Lung (tissue), 11 donors: ENCODE measurements at regions not wholly inside any gene's neighbourhood (a gene's known extent, or its start where the extent isn't known, plus 50 kb on each side); places are given as distances from the start of the nearest gene placed in this dataset.
A peak's percentile ranks its signal among the peaks of the same experiment; 100 is the strongest.

Experiments
- ATAC-seq: fragments of 200-7000 bp; cut with Tn5 transposase; one replicate; pipeline ENCODE4 v1.9.1; 2020; ENCODE audit warnings: moderate number of reproducible peaks; ENCODE audit not compliant: insufficient read depth, low FRiP score
- DNase-seq, 3 donors: peaks; one replicate each; pipeline ENCODE4 v3.0.0-alpha.2; 2013 to 2017
- H3K27ac ChIP-seq, 2 donors: one replicate each; pipeline ENCODE4 v1.5.1; 2013; ENCODE audit warnings: mild to moderate bottlenecking in 2 of 2, moderate library complexity in 2 of 2, control low read depth in 1 of 2, inconsistent platforms in 1 of 2, low read depth in 1 of 2, low read length in 1 of 2
- H3K27me3 ChIP-seq, 3 donors: one replicate each; pipeline ENCODE4 v1.5.1; 2013; ENCODE audit warnings: low read length in 2 of 3; ENCODE audit not compliant: control insufficient read depth in 3 of 3, insufficient read depth in 3 of 3
- H3K36me3 ChIP-seq, 4 donors: one replicate each; pipeline ENCODE4 v1.5.1; 2013; ENCODE audit warnings: low read length in 4 of 4, mild to moderate bottlenecking in 1 of 4, moderate library complexity in 1 of 4; ENCODE audit not compliant: control insufficient read depth in 4 of 4, insufficient read depth in 4 of 4
- H3K4me1 ChIP-seq, 5 donors: one replicate each; pipeline ENCODE4 v1.5.1; 2013; ENCODE audit warnings: low read length in 5 of 5, mild to moderate bottlenecking in 2 of 5, moderate library complexity in 1 of 5; ENCODE audit not compliant: control insufficient read depth in 5 of 5, insufficient read depth in 5 of 5
- H3K4me3 ChIP-seq: one replicate; pipeline ENCODE4 v1.5.1; 2013; ENCODE audit warnings: mild to moderate bottlenecking, control low read depth, moderate library complexity
- H3K9ac ChIP-seq, 2 donors: one replicate each; pipeline ENCODE4 v1.5.1; 2013; ENCODE audit warnings: low read length in 2 of 2, control low read depth in 1 of 2; ENCODE audit not compliant: insufficient read depth in 1 of 2
- H3K9me3 ChIP-seq, 4 donors: one replicate each; pipeline ENCODE4 v1.5.1; 2013; ENCODE audit warnings: low read length in 3 of 4, mild to moderate bottlenecking in 1 of 4, moderate library complexity in 1 of 4; ENCODE audit not compliant: control insufficient read depth in 4 of 4, insufficient read depth in 3 of 4
- CTCF ChIP-seq: IDR thresholded peaks from 2 replicates; pipeline ENCODE4 v1.5.1; 2012; ENCODE audit warnings: mild to moderate bottlenecking; ENCODE audit errors: control extremely low read depth, extremely low read depth
- WGBS, 2 donors: extraction: QIAGEN DNeasy Blood & Tissue Kit; methylation state at CpG; one replicate each; pipeline ENCODE4 v1.1.7; 2013; 5-methylcytosine and 5-hydroxymethylcytosine counted together
- donor health status: control.
- donor health status: control.
- donor health status: Bipolar disorder and iron deficiency.
- donor health status: healthy.
- donor health status: DM: yes; HTN: yes; CAD: no.

GRCh38 chr2:41320491-41320890, 727.3 kb upstream of the PKDCC start:
- Histone ChIP-seq H3K4me3 (no peak overlapping the region), H3K27ac (no peak overlapping the region), H3K4me1 (no peaks in the 10 kb centered on the region), H3K9ac (no peak overlapping the region), H3K36me3 (no peaks in the 10 kb centered on the region), H3K27me3 (no peaks in the 10 kb centered on the region), H3K9me3 (no peaks in the 10 kb centered on the region)
- TF ChIP-seq CTCF, result no peak
- 78 to 85% methylated on average over 5 of the region's 5 CpGs for WGBS, 2 donors
- ATAC-seq (no peak), DNase-seq (peak in 2 of 3 donors; percentile 38 to 63)

GRCh38 chr2:41321351-41321750, 726.5 kb upstream of the PKDCC start:
- ATAC-seq (no peak), DNase-seq (no peak)
- Histone ChIP-seq H3K9ac (no peak overlapping the region), H3K9me3 (no peaks in the 10 kb centered on the region), H3K4me3 (no peak overlapping the region), H3K27ac (no peak overlapping the region), H3K4me1 (no peaks in the 10 kb centered on the region), H3K36me3 (no peaks in the 10 kb centered on the region), H3K27me3 (no peaks in the 10 kb centered on the region)
- no peak for TF ChIP-seq CTCF

GRCh38 chr2:41326851-41327250, 721.0 kb upstream of the PKDCC start:
- 59 to 79% methylated on average over 2 of the region's 2 CpGs for WGBS, 2 donors
- ATAC-seq, result no peak

More at GRCh38 chr2:41326851-41327250, 721.0 kb upstream of the PKDCC start:
- H3K27me3 ChIP-seq, result no peaks in the 10 kb centered on the region
- no peaks in the 10 kb centered on the region for H3K9me3 ChIP-seq
- no peak overlapping the region for H3K27ac ChIP-seq
- H3K36me3 ChIP-seq, result no peaks in the 10 kb centered on the region
- no peak for TF ChIP-seq CTCF
- peak in 2 of 3 donors; percentile 2 to 6 for DNase-seq
- no peak overlapping the region for H3K9ac ChIP-seq
- no peaks in the 10 kb centered on the region for H3K4me1 ChIP-seq
- H3K4me3 ChIP-seq, result no peak overlapping the region
